H1 (cell line): ENCODE measurements at regions not wholly inside any gene's neighbourhood (a gene's known extent, or its start where the extent isn't known, plus 50 kb on each side); places are given as distances from the start of the nearest gene placed in this dataset.

Experiments used
- CBX8 ChIP-seq: fragments of 300-800, 300-1000 bp; sonication (generic); IDR thresholded peaks from 2 replicates; pipeline ENCODE4 v1.7.1; 2016; ENCODE audit warnings: low read depth, low read length, borderline replicate concordance
- GTF2F1 ChIP-seq: IDR thresholded peaks from 2 replicates; pipeline ENCODE4 v1.6.1; 2012; ENCODE audit warnings: low read depth, low read length, improper control_type of control experiment, borderline replicate concordance

- no peak for TF ChIP-seq CBX8
- no peak for TF ChIP-seq GTF2F1
These were observed 465.8 kb downstream of the ARL4A start for GRCh38 chr7:13153266-13153665.
